GM10266 (cell line): ENCODE measurements at regions not wholly inside any gene's neighbourhood (a gene's known extent, or its start where the extent isn't known, plus 50 kb on each side); places are given as distances from the start of the nearest gene placed in this dataset.

Experiments used
- DNase-seq: peaks from one replicate; pipeline ENCODE4 v3.0.0; 2012; ENCODE audit errors: extremely low spot score
- CTCF ChIP-seq: IDR thresholded peaks from 2 replicates; pipeline ENCODE4 v1.5.1; 2012; ENCODE audit warnings: mild to moderate bottlenecking, low read depth; ENCODE audit not compliant: control insufficient read depth, insufficient read depth; ENCODE audit errors: missing control alignments

GRCh38 chr4:19614171-19614570, 637.5 kb upstream of the SLIT2 start:
- no peak for DNase-seq
- TF ChIP-seq CTCF = no peak

GRCh38 chr4:19596342-19596741, 655.4 kb upstream of the SLIT2 start:
- TF ChIP-seq CTCF = no peak
- DNase-seq = no peak

DNA sequence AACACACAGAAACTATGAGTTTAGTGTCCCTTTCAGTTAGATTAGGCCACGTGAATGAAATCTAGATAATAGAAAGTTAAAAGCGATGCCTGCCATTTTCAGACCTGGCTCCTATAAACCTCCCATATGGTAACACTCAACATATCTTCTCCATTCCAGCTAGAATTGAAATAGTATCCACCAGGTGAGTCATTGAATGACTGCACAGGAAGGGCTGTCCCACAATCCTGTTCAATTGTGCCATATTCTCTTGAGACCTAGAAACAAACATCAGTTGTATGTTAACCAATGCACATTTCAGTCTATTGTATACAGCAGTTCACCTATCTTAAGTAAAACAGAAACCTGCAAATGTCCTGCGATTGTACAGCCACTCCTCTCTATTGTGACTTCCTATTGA, 659.3 kb upstream of the SLIT2 start:
- no peak for TF ChIP-seq CTCF
- no peak for DNase-seq

GRCh38 chr4:19583827-19584569, 667.7 kb upstream of the SLIT2 start:
- DNase-seq = no peak
- TF ChIP-seq CTCF = no peak

GRCh38 chr4:19580095-19580494, 671.6 kb upstream of the SLIT2 start:
- no peak for TF ChIP-seq CTCF
- DNase-seq = no peak

- TF ChIP-seq CTCF = no peak
- no peak for DNase-seq
Observed at GRCh38 chr4:19579608-19580007, 672.1 kb upstream of the SLIT2 start.

DNA sequence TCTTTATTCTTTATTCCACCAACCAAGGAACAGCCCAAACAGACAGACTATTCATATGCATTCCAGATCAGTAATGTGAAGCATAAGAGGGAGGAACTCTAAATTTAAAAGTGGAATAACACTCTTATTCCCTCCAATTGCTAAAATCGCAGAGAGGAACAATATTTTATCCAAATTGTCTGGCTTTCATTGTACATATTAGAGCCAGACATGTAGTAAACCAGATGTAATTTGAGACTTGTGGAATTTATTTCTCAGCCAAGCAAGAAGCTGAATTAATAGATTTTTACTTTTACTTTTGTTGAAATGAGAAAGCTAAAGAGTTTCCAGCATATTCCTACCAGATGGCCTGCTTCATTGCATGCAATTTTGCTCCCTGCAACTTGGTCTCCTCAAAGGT, 674.6 kb upstream of the SLIT2 start:
- no peak for TF ChIP-seq CTCF
- no peak for DNase-seq
